A549 (cell line): ENCODE measurements at regions not wholly inside any gene's neighbourhood (a gene's known extent, or its start where the extent isn't known, plus 50 kb on each side); places are given as distances from the start of the nearest gene placed in this dataset.

Experiments used
- CTCF ChIP-seq: fragments of >200 bp; sonication (Bioruptor Twin); formaldehyde crosslinking; IDR thresholded peaks from 3 replicates; pipeline ENCODE4 v1.5.1; 2016
- EP300 ChIP-seq, 2 experiments: fragments of >200 bp; sonication (Bioruptor Twin); formaldehyde crosslinking; IDR thresholded peaks; 2 replicates in 1 of 2; 3 replicates in 1 of 2; pipeline ENCODE4 v1.6.1; 2016 to 2017
- KDM1A ChIP-seq: fragments of 200-600 bp; sonication (generic); IDR thresholded peaks from 2 replicates; pipeline ENCODE4 v1.6.1; 2016; ENCODE audit warnings: low read depth, mild to moderate bottlenecking
- MAX ChIP-seq: IDR thresholded peaks from 2 replicates; pipeline ENCODE4 v1.6.1; 2012
- PHF8 ChIP-seq: fragments of 200-600 bp; sonication (generic); IDR thresholded peaks from 2 replicates; pipeline ENCODE4 v1.6.1; 2016; ENCODE audit warnings: low read depth, mild to moderate bottlenecking, antibody characterized with exemption, moderate library complexity, borderline replicate concordance
- POLR2A ChIP-seq: IDR thresholded peaks from 2 replicates; pipeline ENCODE4 v1.6.1; 2012; ENCODE audit warnings: mild to moderate bottlenecking, low read length
- RAD21 ChIP-seq, 2 experiments: fragments of >200 bp in 1 of 2; sonication (Bioruptor Twin) in 1 of 2; formaldehyde crosslinking in 1 of 2; IDR thresholded peaks in 1 of 2; conservative IDR thresholded peaks in 1 of 2; 2 replicates in 1 of 2; 3 replicates in 1 of 2; pipeline ENCODE4 v1.6.1; 2012 to 2018; ENCODE audit warnings: inconsistent platforms in 1 of 2
- REST ChIP-seq: fragments of 200-600 bp; sonication (generic); IDR thresholded peaks from 2 replicates; pipeline ENCODE4 v1.6.1; 2016; ENCODE audit warnings: antibody characterized with exemption, mild to moderate bottlenecking, moderate library complexity

- TF ChIP-seq POLR2A (no peak), CTCF (no peak), RAD21 (conservative IDR thresholded peaks at IDR 0.05 in 1 of 2, IDR thresholded peaks at IDR 0.05 in 1 of 2) (no peak), KDM1A (no peak), REST (no peak), EP300 (IDR thresholded peaks at IDR 0.05) (no peak), PHF8 (no peak), MAX (no peak)
Observed at GRCh38 chrX:116618546-116618945, 155.8 kb upstream of the CT83 start.
